ENCODE measurements at regions not wholly inside any gene's neighbourhood (a gene's known extent, or its start where the extent isn't known, plus 50 kb on each side); places are given as distances from the start of the nearest gene placed in this dataset.

DNA sequence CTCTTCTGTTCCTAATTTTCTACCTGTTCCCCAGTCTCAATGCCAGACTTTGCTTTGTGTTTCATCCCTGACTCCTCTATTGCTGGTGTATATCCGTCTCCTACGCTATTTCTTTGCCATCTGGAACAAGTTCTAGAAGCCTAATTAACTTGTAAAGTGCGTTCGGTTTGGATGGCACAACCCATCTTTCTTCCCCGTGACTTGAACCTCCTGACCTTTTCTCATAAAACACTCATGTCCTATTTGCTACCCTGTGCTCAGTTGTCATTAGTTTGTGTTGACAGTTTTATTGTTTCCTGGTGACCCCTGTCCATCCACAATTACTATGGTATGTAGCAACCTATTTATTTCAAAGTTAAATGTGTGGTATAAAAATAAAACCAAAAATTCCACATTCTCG lies 323.5 kb downstream of the TLE4 start:
- no peak for TF ChIP-seq POLR2AphosphoS5 (IDR thresholded peaks at IDR 0.05; ENCODE audit: low read depth, low read length)
- no peak for TF ChIP-seq TAF1 (IDR thresholded peaks at IDR 0.05; ENCODE audit: borderline replicate concordance, insufficient read depth, low read length)
- TF ChIP-seq SIN3A (IDR thresholded peaks at IDR 0.05; ENCODE audit: borderline replicate concordance, insufficient read depth, low read length) = no peak
- TF ChIP-seq FOXP2 (optimal IDR thresholded peaks at IDR 0.05; ENCODE audit: borderline replicate concordance, extremely low read depth, extremely low read length, insufficient read depth) = no peak
- TF ChIP-seq, protein P1, sequence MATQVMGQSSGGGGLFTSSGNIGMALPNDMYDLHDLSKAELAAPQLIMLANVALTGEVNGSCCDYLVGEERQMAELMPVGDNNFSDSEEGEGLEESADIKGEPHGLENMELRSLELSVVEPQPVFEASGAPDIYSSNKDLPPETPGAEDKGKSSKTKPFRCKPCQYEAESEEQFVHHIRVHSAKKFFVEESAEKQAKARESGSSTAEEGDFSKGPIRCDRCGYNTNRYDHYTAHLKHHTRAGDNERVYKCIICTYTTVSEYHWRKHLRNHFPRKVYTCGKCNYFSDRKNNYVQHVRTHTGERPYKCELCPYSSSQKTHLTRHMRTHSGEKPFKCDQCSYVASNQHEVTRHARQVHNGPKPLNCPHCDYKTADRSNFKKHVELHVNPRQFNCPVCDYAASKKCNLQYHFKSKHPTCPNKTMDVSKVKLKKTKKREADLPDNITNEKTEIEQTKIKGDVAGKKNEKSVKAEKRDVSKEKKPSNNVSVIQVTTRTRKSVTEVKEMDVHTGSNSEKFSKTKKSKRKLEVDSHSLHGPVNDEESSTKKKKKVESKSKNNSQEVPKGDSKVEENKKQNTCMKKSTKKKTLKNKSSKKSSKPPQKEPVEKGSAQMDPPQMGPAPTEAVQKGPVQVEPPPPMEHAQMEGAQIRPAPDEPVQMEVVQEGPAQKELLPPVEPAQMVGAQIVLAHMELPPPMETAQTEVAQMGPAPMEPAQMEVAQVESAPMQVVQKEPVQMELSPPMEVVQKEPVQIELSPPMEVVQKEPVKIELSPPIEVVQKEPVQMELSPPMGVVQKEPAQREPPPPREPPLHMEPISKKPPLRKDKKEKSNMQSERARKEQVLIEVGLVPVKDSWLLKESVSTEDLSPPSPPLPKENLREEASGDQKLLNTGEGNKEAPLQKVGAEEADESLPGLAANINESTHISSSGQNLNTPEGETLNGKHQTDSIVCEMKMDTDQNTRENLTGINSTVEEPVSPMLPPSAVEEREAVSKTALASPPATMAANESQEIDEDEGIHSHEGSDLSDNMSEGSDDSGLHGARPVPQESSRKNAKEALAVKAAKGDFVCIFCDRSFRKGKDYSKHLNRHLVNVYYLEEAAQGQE (IDR thresholded peaks at IDR 0.05; ENCODE audit: insufficient read depth in 1 of 2, low read depth in 2 of 2, low read length in 2 of 2) = no peak

DNA sequence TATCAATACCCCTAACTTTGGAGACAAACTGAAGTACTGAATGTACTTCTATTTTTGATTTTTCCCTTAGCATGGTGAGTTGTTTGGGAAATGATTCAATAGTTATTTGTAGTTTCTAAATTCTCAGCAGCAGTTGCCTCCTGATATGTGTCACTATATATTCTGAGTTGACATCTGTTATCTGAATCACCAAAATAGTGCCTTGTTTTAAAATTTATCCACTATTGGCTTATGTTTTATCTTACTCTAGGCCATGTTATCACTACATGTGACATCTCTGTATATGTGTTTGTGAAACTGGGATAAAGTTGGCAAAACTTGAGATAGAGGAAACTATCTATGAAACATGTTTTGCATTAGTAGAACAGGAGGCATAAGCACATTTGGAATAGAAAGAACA lies 317.6 kb downstream of the TLE4 start:
- TF ChIP-seq TAF1 (IDR thresholded peaks at IDR 0.05; ENCODE audit: borderline replicate concordance, insufficient read depth, low read length) (no peak), POLR2AphosphoS5 (IDR thresholded peaks at IDR 0.05; ENCODE audit: low read depth, low read length) (no peak), FOXP2 (optimal IDR thresholded peaks at IDR 0.05; ENCODE audit: borderline replicate concordance, extremely low read depth, extremely low read length, insufficient read depth) (no peak), SIN3A (IDR thresholded peaks at IDR 0.05; ENCODE audit: borderline replicate concordance, insufficient read depth, low read length) (no peak)
- TF ChIP-seq, protein P1 (IDR thresholded peaks at IDR 0.05; ENCODE audit: insufficient read depth in 1 of 2, low read depth in 2 of 2, low read length in 2 of 2) = no peak

DNA sequence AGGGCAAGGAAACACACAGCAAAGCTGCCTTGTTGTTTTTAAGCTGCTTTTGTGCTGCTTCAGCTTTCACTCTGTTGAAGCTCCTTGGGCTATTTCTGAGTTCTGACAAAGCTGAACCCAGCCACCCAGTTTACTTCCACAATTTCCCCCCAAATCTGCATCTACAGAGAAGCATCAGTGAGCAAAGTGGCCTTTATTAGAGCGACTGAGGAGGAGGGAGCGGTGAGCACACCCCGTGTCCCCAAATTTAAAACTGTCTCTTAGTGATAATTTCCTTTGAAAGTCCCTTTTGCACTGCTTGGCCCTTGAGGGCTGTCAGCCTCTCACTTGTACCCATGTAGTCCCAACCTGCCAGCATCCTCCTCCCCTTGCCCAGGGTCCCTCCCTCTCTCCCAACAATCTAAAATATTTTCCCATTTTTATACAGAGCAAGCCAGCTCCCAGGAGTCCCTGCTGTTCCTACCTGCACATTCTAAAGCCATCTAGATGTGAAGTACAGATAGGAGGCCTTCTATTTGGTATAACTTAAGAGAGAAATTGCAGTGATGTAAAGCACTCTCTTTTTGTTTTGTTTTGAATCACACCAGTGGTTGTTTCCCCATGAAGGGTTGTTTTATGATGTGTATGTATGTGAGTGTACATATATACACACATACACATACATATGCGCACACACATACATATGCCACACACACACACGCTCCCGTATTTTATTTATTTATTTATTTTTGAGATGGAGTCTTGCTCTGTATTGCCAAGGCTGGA lies 313.5 kb downstream of the TLE4 start:
- TF ChIP-seq TAF1 (IDR thresholded peaks at IDR 0.05; ENCODE audit: borderline replicate concordance, insufficient read depth, low read length) (no peak), SIN3A (IDR thresholded peaks at IDR 0.05; ENCODE audit: borderline replicate concordance, insufficient read depth, low read length) (no peak), POLR2AphosphoS5 (IDR thresholded peaks at IDR 0.05; ENCODE audit: low read depth, low read length) (no peak), FOXP2 (optimal IDR thresholded peaks at IDR 0.05; ENCODE audit: borderline replicate concordance, extremely low read depth, extremely low read length, insufficient read depth) (no peak)
- TF ChIP-seq, protein P1 (IDR thresholded peaks at IDR 0.05; ENCODE audit: insufficient read depth in 1 of 2, low read depth in 2 of 2, low read length in 2 of 2) = no peak

DNA sequence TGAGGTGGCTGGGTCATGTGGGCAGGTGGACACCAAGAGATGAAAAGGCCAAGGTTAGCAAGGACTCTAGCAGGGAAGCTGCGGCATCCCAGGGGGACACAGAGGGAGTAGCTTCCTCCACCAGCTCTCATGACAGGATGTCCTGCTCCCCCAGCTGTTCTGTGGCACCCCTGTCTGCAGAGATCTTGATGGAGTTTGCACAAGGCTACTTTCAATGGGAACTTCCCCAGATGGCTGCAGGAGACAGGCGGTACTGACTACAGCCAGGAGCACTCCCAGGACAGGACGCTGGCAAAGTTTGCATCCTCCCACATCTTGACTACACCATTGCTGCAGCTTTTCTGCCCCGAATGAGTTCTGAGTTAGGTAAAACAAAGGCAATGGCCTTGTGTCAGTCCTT lies 312.8 kb downstream of the TLE4 start:
- TF ChIP-seq SIN3A (IDR thresholded peaks at IDR 0.05; ENCODE audit: borderline replicate concordance, insufficient read depth, low read length) (no peak), FOXP2 (optimal IDR thresholded peaks at IDR 0.05; ENCODE audit: borderline replicate concordance, extremely low read depth, extremely low read length, insufficient read depth) (no peak), POLR2AphosphoS5 (IDR thresholded peaks at IDR 0.05; ENCODE audit: low read depth, low read length) (no peak), TAF1 (IDR thresholded peaks at IDR 0.05; ENCODE audit: borderline replicate concordance, insufficient read depth, low read length) (no peak)
- TF ChIP-seq, protein P1 (IDR thresholded peaks at IDR 0.05; ENCODE audit: insufficient read depth in 1 of 2, low read depth in 2 of 2, low read length in 2 of 2) = no peak
